Left lobe of liver (tissue), 2 donors: ENCODE measurements at regions not wholly inside any gene's neighbourhood (a gene's known extent, or its start where the extent isn't known, plus 50 kb on each side); places are given as distances from the start of the nearest gene placed in this dataset.
"Not testable (repeated sequence)": the region's sequence is repeated elsewhere in the genome, so short reads cannot be mapped to it uniquely, and the experiment has no call there.

ENCODE experiments used
- ATAC-seq: fragments of 200-7000 bp; cut with Tn5 transposase; one replicate; pipeline ENCODE4 v1.9.1; 2020; ENCODE audit warnings: mild to moderate bottlenecking, moderate library complexity
- DNase-seq: peaks from one replicate; pipeline ENCODE4 v3.0.0-alpha.2; 2020; ENCODE audit warnings: low spot score
- donor health status: DM: no; HTN: no; CAD: no; lungs with moderate emphysema.
- donor health status: DM: no; HTN: yes; CAD: no.

GRCh38 chr2:184053326-184053725 lies 545.0 kb upstream of the ZNF804A start:
- DNase-seq, result no peak

GRCh38 chr2:184054419-184054818 lies 543.9 kb upstream of the ZNF804A start:
- ATAC-seq, DNase-seq: not testable (repeated sequence)

More at GRCh38 chr2:184053326-184053725, 545.0 kb upstream of the ZNF804A start:
- ATAC-seq, result no peak

DNA sequence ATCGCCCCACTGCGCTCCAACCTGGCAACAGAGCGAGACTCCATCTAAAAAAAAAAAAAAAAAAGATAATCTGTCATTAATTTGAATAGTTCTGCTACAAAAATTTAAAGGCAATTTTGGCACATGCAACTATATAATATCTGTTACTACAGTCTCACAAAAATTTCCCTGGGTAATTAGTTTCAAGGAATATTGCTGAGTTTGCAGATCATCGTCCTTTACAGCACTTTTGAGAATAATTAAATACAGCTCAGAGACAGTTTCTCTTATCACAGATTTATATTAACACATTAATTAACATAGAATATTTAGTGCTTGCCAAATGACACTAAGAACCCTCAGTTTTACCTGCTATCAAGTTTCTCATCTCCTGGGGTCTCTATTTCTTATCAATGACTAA lies 540.4 kb upstream of the ZNF804A start:
- ATAC-seq, result no peak
- DNase-seq, result no peak

DNA sequence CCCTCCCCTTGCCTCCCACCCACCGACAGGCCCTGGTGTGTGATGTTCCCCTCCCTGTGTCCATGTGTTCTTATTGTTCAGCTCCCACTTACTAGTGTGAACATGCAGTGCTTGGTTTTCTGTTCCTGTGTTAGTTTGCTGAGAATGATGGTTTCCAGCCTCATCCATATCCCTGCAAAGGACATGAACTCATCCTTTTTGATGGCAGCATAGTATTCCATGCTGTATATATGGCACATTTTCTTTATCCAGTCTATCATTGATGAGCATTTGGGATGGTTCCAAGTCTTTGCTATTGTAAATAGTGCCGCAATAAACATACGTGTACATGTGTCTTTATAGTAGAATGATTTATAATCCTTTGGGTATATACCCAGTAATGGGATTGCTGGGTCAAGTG lies 538.1 kb upstream of the ZNF804A start:
- DNase-seq, ATAC-seq: not testable (repeated sequence)

DNA sequence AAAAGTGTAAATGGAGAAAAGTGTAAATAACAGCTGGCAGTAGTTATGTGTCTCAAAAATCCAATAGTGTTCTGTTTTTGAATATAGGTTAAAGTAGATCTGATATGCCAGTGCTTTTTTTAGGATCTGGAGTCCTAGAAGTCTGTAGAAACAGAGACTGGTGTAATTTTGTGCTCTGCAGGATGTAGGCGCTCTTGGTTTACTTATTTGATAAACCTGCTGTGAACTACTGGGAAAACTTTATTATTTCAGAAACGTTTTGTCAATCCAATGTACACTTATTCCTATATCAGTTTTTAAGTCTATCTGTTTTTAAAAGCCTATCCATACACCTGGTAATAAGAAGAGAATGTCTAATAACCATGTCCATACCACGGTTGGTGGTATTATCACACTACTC lies 530.8 kb upstream of the ZNF804A start:
- ATAC-seq (peak; percentile 55), DNase-seq (no peak)

- no peak for ATAC-seq
Measured at GRCh38 chr2:184072470-184072869, 525.9 kb upstream of the ZNF804A start.

GRCh38 chr2:184078496-184078895 lies 519.8 kb upstream of the ZNF804A start:
- ATAC-seq (no peak), DNase-seq (no peak)

More at GRCh38 chr2:184072470-184072869, 525.9 kb upstream of the ZNF804A start:
- DNase-seq, result no peak

GRCh38 chr2:184091456-184091855 lies 506.9 kb upstream of the ZNF804A start:
- ATAC-seq, result no peak
- DNase-seq, result no peak

GRCh38 chr2:184113696-184114403 lies 484.5 kb upstream of the ZNF804A start:
- DNase-seq (no peak), ATAC-seq (no peak)

DNA sequence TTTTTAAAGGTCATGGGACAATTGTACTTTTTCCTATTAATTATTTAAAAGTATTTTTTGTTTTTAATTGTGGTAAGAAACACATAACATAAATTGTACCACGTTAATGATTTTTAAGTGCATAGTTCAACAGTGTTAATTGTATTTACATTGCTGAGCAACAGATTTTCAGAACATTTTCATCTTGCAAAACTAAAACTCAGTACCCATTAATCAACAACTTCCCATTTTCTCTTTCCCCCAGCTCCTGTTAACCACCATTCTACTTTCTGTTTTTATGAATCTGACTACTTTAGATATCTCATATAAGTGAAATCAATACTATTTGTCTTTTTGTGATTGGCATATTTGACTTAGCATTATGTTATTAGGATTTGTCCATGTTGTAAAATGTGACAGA lies 483.9 kb upstream of the ZNF804A start:
- DNase-seq, result no peak
- ATAC-seq, result no peak

- ATAC-seq (no peak), DNase-seq (no peak)
Measured at GRCh38 chr2:184119989-184120800, 478.1 kb upstream of the ZNF804A start.

DNA sequence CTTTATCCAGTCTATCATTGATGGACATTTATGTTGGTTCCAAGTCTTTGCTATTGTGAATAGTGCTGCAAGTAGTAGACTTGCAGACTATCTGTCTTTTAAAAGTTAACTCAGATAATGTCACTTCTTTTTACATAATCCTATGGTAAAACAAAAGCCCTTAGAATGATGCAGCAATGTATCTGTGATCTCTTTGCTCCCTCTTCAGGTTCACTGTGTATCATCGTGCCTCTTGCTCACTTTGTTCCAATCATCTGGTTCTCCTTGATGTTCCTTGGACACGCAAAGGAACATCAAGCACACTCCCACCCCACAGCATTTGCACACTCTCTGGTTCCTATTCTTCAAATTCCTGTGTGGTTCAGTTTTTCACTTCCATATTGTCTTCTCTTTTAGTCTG lies 472.5 kb upstream of the ZNF804A start:
- DNase-seq (no peak), ATAC-seq (no peak)

DNA sequence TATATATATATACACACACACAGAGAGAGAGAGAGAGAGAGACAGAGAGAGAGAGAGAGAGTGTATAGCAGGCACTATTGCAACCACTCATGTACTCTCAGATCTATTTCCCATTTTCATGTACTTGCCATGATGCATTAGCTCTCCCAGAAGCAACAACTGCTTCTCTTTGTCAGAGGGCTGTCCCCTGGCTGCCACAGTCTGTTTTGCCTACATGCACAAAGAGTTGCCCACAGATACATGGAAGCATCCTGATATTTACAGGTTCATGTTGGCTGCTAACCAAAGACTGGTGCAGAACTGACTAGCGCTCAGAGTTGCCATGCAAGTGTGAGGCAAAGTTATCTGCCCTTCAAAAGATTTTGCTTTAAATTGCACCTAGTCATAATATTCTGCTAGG lies 469.3 kb upstream of the ZNF804A start:
- DNase-seq (no peak), ATAC-seq (no peak)

DNA sequence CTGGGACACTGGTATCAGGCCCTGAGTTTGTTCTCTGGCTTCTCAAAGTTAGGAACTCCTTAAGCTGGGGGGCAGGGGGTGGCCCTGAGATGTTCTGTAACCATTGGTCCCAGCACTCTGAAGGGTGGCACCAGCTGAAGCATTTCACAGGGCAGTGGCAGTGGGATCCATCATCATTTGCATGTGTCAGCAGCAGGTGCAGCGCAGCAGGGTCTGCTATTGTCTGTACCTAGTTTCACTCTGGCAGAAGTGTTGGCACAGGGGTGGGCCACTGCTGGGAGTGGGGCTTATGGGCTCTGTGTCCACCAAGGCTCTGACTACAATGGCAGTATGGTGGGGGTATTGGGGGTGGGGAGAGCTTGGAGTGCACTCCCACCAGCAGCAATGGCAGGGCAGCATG lies 460.4 kb upstream of the ZNF804A start:
- no peak for ATAC-seq

GRCh38 chr2:184141866-184142265 lies 456.5 kb upstream of the ZNF804A start:
- ATAC-seq (no peak), DNase-seq (no peak)

More for the DNA sequence above, 460.4 kb upstream of the ZNF804A start:
- DNase-seq, result no peak

- DNase-seq (no peak), ATAC-seq (no peak)
Measured at GRCh38 chr2:184154438-184154837, 443.9 kb upstream of the ZNF804A start.

DNA sequence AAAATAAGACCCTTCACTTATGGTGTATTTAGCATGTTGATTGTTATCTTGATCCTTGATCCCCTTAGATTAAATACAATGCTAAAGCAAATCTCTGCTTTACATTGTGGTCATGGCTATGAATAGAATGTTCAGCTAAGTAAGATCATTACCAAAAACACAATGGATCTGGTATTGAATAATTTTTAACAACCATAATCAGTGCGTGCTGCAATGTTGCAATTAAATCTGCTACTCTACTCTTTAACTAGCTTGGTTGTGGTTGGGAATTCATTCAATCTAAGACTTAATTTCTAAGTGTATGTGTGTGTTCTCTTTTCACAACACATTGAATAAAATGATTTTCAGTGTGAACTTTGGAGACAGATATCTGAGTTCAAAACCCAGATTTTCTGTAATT lies 442.5 kb upstream of the ZNF804A start:
- DNase-seq (no peak), ATAC-seq (no peak)

DNA sequence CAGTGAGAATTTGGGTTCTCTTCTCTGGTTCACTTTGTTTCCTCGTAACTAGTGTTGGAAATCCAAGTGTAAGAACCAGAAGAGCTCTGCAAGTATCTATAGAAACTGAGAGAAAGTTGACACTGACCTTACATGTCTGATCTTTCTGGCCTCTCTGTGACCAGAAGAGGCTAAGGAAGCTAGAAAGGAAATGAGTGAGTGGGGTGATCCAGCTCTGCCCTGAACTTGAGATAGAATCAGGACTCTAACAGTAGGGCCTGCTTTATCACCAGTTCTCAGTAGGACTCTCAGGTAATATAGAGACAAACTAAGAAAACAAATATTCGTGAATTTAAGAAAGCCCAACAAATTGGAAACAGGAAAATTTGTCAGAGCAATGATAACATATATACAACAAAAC lies 441.2 kb upstream of the ZNF804A start:
- DNase-seq, result no peak
- no peak for ATAC-seq

DNA sequence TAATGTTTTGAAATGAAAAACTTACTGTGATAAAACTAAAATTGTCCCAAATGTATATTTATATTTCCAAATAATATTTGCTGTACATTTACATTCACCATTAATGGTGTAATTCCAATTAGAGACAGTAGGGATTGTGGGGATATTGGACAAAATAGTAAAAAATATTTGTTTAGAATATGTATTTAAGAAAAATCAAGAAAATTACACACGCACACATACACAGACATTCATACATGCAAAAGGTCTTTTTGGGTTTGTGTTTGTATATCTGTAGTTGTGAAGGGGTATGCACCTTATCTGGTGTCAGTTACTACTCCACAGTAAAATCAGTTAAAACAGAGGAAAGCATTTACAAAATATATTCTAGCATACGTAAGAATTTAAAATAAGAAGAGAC lies 435.9 kb upstream of the ZNF804A start:
- ATAC-seq (no peak), DNase-seq (no peak)

- ATAC-seq, DNase-seq: not testable (repeated sequence)
Measured at GRCh38 chr2:184168823-184169222, 429.5 kb upstream of the ZNF804A start.

- ATAC-seq, result no peak
- DNase-seq, result no peak
Measured at GRCh38 chr2:184169366-184169765, 429.0 kb upstream of the ZNF804A start.

- no peak for ATAC-seq
Measured at GRCh38 chr2:184174493-184175104, 423.7 kb upstream of the ZNF804A start.

More at GRCh38 chr2:184174493-184175104, 423.7 kb upstream of the ZNF804A start:
- no peak for DNase-seq
